ENCODE measurements at regions not wholly inside any gene's neighbourhood (a gene's known extent, or its start where the extent isn't known, plus 50 kb on each side); places are given as distances from the start of the nearest gene placed in this dataset.

DNA sequence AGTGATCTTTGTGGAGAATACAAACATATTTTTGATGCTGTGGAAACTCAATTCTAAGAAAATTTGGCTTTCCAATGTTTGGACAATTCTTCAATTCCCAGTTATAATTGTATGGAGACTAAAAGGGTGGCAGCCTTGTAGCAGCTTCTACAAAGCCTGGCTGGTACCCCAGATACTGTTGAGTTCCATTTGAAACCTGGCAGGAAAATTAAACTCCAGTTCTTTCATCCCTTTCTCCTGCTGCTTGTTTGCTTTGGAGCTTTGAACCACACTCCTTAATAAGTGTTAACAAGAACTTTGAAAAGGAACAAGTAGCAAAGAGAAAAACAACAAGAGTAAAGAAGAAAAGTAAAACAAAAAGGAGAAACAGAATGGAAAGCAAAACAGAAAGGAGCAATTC is 172.6 kb upstream of the ADAMTS5 start:
- TF ChIP-seq EZH2 (IDR thresholded peaks at IDR 0.05; ENCODE audit: insufficient read depth, poor library complexity, severe bottlenecking) (no peak), EZH2phosphoT487 (IDR thresholded peaks at IDR 0.05; ENCODE audit: insufficient read depth, low read depth) (no peak)

Data from GM23248 (cell line).